GM19468 (cell line): ENCODE measurements at regions not wholly inside any gene's neighbourhood (a gene's known extent, or its start where the extent isn't known, plus 50 kb on each side); places are given as distances from the start of the nearest gene placed in this dataset.

Experiments
- ATAC-seq: cut with Tn5 transposase; IDR thresholded peaks from one replicate; pipeline ENCODE4 v1.9.1; 2021; ENCODE audit warnings: mild to moderate bottlenecking, moderate library complexity, moderate number of reproducible peaks; ENCODE audit not compliant: unreplicated experiment; ENCODE audit errors: extremely low read depth

DNA sequence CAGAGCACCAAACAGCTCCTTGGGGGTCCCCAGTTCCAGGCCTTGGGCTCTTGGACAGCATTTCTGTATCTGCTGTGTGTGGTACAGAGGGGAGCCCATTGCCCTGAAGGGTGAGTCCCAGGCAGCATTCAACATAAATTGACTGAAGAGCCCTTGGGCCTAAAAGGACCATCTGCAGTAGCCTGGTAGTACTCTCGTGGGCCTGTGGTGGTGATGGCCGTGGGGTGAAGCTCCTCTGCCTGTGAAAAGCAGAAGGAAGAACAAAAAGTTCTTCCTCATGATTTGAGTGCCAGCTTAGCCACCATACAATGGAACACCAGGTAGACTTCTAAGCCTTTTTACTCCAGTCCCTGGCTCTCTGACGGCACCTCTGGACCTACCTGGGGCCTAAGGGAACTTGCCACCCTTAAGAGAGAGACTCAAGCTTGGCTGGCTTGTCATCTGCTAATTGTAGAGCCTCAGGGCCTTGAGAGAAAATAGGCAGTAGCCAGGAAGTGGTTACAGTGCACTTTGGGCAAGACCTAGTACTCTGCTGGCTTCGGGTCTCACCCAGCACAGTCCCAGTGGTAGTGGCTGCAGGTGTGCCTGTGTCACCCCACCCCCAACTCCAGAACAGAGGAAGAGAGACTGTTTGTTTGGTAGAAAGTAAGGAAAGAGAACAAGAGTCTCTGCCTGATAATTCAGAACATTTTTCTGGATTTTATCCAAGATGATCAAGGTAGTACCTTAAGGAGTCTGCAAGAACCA, 84.6 kb upstream of the CERS6 start:
- ATAC-seq: no peak

GRCh38 chr2:168373468-168373867, 82.6 kb upstream of the CERS6 start:
- no peak for ATAC-seq

- no peak for ATAC-seq
Observed at GRCh38 chr2:168375195-168375798, 80.8 kb upstream of the CERS6 start.

DNA sequence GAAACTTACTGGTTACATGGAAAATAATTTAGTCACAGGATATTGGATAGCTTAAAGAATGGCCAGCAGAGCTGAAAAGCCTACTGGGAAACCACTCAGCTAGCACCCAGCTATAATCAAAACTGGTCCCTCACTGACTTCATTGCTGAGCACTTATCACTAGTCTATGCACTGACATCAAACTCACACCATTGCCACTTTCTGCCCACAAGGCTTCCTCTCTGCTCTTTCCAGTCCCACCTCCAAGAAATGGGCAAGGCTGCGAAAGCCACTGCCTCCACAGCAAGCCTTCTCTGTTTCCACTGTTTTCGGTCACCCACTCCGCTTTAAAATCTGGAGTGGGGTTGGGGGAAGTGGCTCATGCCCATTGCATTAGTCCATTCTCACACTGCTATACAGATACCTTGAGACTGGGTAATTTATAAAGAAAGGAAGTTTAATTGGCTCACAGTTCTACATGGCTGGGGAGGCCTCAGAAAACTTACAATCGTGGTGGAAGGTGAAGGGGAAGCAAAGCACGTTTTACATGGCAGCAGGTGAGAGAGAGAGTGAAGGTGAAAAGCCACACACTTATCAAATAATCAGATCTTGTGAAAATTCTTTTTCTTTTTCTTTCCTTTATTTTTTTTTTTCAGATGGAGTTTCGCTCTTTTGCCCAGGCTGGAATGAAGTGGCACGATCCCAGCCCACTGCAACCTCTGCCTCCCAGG, 77.0 kb upstream of the CERS6 start:
- no peak for ATAC-seq

DNA sequence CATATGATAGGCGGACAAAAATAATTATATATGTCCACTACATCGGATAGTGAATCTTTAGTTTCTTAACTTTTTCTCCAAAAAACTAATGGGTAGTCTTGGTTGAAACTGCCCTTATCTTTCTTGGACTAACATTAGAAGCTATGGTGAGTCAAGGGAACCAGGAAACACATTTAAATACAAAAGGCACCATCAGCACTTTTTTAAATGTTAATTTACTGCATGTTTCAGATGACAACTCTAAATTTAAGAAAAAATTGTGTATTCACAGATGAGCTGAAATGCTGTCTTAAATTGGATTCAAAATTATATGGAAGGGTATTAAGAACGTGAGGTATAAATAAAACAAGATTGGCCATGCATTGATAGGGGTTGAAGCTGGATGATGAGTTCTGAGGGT, 75.6 kb upstream of the CERS6 start:
- ATAC-seq: no peak

DNA sequence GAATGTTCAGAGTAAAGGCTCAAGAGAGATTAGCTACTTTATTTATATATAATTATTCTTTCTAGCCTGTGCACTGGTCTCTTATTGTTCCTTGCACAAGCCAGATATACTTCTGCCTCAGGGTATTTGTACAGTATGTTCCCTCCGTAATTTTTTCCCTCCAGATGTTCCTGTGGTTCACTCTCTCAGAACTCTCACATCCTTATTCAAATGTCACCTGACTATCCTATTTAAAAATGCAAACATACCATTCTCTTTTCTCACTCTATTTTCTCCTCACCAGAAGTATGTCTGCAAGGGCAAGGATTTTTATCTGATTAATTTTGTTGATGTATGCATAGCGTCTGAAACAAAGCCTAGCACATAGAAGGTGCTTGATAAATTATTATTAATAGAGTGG, 64.0 kb upstream of the CERS6 start:
- no peak for ATAC-seq

DNA sequence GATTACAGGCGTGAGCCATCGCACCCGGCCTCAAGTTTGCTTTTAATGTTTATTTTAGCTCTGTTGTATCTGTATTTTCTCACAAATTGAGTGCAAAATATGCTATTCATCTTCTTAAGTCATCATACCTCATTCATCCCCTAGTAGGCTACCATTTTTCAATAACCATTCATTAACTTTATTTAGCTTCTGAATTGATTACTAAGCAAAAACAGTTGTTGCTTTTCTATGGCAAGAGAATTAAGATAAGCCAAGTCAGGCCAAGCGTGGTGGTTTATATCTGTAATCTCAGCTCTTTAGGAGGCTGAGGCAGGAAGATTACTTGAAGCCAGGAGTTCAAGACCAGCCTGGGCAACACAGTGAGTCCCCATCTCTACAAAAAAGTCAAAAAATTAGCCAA, 63.3 kb upstream of the CERS6 start:
- ATAC-seq: no peak

- no peak for ATAC-seq
Observed at GRCh38 chr2:168394262-168394661, 61.8 kb upstream of the CERS6 start.

GRCh38 chr2:168396131-168396530, 59.9 kb upstream of the CERS6 start:
- no peak for ATAC-seq

DNA sequence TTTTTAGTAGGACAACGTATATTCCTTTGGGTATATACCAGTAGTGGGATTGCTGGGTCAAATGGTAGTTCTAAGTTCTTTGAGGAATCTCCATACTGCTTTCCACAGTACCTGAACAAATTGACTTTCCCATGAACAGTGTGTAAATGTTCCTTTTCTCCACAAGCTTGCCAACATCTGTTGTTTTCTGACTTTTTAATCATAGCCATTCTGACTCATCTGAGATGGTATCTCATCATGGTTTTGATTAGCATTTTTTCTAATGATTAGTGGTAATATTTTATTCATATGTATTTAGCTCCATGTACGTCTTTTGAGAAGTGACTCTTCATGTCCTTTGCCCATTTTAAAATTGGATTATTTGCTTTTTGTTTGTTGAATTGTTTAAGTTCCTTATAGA, 58.4 kb upstream of the CERS6 start:
- no peak for ATAC-seq

- ATAC-seq: no peak
Observed at GRCh38 chr2:168401048-168401556, 55.0 kb upstream of the CERS6 start.

DNA sequence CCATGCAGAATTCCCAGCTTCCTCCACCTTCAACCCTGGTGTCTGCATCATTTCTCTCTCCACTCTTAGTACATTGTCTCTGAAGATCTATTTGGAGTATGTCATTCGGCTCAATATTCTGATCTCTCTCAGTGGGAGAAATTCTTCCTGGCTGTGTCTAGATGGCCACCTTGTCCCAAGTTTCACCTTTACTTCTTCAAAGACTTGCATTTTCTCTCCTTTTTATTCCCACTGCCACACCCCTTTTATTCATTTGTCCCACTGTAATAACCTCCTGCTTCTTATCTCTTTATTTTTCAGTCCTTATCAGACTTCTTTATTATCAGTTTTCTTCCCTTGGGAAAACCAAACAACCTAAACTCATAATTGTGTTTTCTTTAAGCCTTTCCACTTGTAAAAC, 54.3 kb upstream of the CERS6 start:
- ATAC-seq: no peak

- no peak for ATAC-seq
Observed at GRCh38 chr2:168402531-168402930, 53.5 kb upstream of the CERS6 start.

GRCh38 chr2:168403736-168404135, 52.3 kb upstream of the CERS6 start:
- ATAC-seq: no peak

DNA sequence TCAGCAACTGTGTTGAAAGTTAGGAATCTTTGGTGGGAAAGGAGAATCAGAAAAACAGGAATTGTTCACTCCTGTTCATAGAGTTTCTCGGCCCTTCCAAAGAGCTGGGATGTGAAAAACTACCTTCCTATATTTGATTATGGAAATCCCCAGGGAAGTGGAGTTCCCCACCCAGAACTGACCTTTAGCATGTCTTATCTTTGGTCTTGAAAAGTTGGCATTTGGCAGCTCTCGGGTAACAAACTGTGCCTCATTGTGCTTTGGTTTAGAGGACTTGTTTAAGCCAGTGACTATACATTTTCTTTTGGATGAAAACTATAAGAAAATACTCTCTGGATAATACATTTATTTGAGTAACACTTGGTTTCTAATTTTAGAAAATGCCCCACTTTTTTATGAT, 51.3 kb upstream of the CERS6 start:
- ATAC-seq: no peak
